CD4-positive, alpha-beta memory T cell (primary cell): ENCODE measurements at regions not wholly inside any gene's neighbourhood (a gene's known extent, or its start where the extent isn't known, plus 50 kb on each side); places are given as distances from the start of the nearest gene placed in this dataset.
"Not testable (repeated sequence)": the region's sequence is repeated elsewhere in the genome, so short reads cannot be mapped to it uniquely, and the experiment has no call there.

Source experiments
- CTCF ChIA-PET: fragments of 350-600 bp; sonication (Branson Sonifier 250); formaldehyde crosslinking; loops from one replicate; lab custom pipeline; 2021; ENCODE audit warnings: inconsistent platforms; ENCODE audit not compliant: partially characterized antibody; lab: Charles Lee
- POLR2A ChIA-PET: fragments of 350-600 bp; sonication (Branson Sonifier 250); formaldehyde crosslinking; loops from one replicate; lab custom pipeline; 2021; ENCODE audit not compliant: partially characterized antibody; lab: Charles Lee
- DNase-seq, 5 donors: peaks; one replicate each; pipeline versions ENCODE4 v3.0.0 to v3.0.0-alpha.2; 2020 to 2022; ENCODE audit warnings: mixed read lengths in 1 of 5
- H3K27ac ChIP-seq: one replicate; pipeline ENCODE4 v1.7.0; 2013; ENCODE audit warnings: low read depth, low read length
- H3K27me3 ChIP-seq: 2 replicates; pipeline ENCODE4 v1.7.0; 2013; ENCODE audit warnings: mild to moderate bottlenecking, low read length, moderate library complexity; ENCODE audit not compliant: insufficient read depth
- H3K36me3 ChIP-seq: 2 replicates; pipeline ENCODE4 v1.7.0; 2013; ENCODE audit warnings: mild to moderate bottlenecking, low read length, moderate library complexity; ENCODE audit not compliant: insufficient read depth
- H3K4me1 ChIP-seq: 2 replicates; pipeline ENCODE4 v1.7.0; 2013; ENCODE audit warnings: mild to moderate bottlenecking, low read length, moderate library complexity; ENCODE audit not compliant: insufficient read depth
- H3K4me3 ChIP-seq, 2 donors: one replicate each; pipeline ENCODE4 v1.7.0; 2013; ENCODE audit warnings: low read length in 2 of 2, mild to moderate bottlenecking in 1 of 2
- H3K9me3 ChIP-seq, 2 donors: one replicate each; pipeline ENCODE4 v1.7.0; 2013; ENCODE audit warnings: low read length in 2 of 2, control low read depth in 1 of 2; ENCODE audit not compliant: control insufficient read depth in 1 of 2
- H3K27ac Mint-ChIP-seq, 7 donors: one replicate each; pipeline ENCODE4 v1.8.0; 2020 to 2021; ENCODE audit warnings: mixed read lengths in 7 of 7, mild to moderate bottlenecking in 6 of 7, inconsistent platforms in 3 of 7, moderate library complexity in 3 of 7
- H3K27me3 Mint-ChIP-seq, 2 donors: one replicate each; pipeline ENCODE4 v1.8.0; 2020 to 2021; ENCODE audit warnings: mixed read lengths in 2 of 2
- H3K36me3 Mint-ChIP-seq, 2 donors: one replicate each; pipeline ENCODE4 v1.8.0; 2020 to 2021; ENCODE audit warnings: mixed read lengths in 2 of 2, inconsistent platforms in 1 of 2, mild to moderate bottlenecking in 1 of 2
- H3K4me1 Mint-ChIP-seq, 4 donors: one replicate each; pipeline ENCODE4 v1.8.0; 2020 to 2021; ENCODE audit warnings: mixed read lengths in 4 of 4, mild to moderate bottlenecking in 1 of 4
- H3K4me3 Mint-ChIP-seq, 8 donors: one replicate each; pipeline ENCODE4 v1.8.0; 2020 to 2021; ENCODE audit warnings: mixed read lengths in 8 of 8, mild to moderate bottlenecking in 7 of 8, moderate library complexity in 6 of 8, inconsistent platforms in 3 of 8
- H3K9me3 Mint-ChIP-seq, 8 donors: one replicate each; pipeline ENCODE4 v1.8.0; 2020 to 2021; ENCODE audit warnings: mixed read lengths in 8 of 8, mild to moderate bottlenecking in 5 of 8, inconsistent platforms in 3 of 8, moderate library complexity in 1 of 8
- intact Hi-C: fragments of 100-400 bp; cut with micrococcal nuclease; formaldehyde crosslinking; loops from one replicate; pipeline ENCODE4 v1.15.1; 2023

DNA sequence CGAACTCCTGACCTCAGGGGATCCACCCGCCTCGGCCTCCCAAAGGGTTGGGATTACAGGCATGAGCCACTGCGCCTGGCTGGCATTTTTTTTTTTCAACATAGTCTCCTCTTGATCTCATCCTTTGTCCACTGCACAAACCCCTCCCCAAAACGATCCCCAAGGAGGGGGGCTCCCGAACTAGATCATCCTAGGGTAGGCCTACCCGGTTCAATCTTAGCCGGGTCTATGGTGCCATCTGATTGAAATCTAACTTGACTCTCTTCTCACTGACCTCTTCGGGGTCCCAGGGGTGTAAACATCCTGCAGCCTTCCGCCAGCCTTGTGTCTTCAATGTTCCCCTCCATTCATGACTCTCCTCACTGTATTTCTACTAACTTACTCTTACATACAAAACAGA lies 140.5 kb upstream of the CRHR1 start:
- POLR2A ChIA-PET = no interaction called here
- no peak overlapping the region for H3K27ac ChIP-seq
- CTCF ChIA-PET = no interaction called here

DNA sequence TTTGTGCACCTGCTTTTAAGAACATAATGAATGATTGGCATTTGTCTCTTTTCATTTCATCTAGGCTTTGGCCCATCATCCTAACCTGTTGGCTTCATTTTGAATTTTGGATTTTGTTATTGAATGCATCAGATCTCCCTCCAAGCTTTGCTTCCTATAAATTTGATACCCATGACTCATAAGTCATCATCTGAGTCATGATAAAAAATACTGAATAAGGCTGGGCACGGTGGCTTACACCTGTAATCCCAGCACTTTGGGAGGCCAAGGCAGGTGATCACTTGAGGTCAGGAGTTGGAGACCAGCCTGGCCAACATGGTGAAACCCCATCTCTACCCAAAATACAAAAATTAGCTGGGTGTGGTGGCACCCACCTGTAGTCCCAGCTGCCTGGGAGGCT lies 139.5 kb upstream of the CRHR1 start:
- H3K4me3 Mint-ChIP-seq, H3K36me3 Mint-ChIP-seq, H3K9me3 Mint-ChIP-seq, H3K4me3 ChIP-seq, H3K36me3 ChIP-seq, H3K4me1 ChIP-seq, H3K9me3 ChIP-seq, H3K27ac ChIP-seq, POLR2A ChIA-PET, DNase-seq, H3K27me3 Mint-ChIP-seq, H3K27me3 ChIP-seq: not testable (repeated sequence)
- CTCF ChIA-PET = interaction anchor here (3.2 kb wide), 1 partner anchor 187 kb away, joined by 14 read pairs; no protein-coding TSS in a partner anchor
- Mint-ChIP-seq H3K4me1 (peaks cover 9 to 28% (median 18%) of the 10 kb centered on the region in 4 donors), H3K27ac (peak overlapping the region in 1 of 7 donors; percentile 46)
- intact Hi-C loops = loop anchor here (5.0 kb wide), 1 partner anchor 208 kb away; no protein-coding TSS in a partner anchor

More for the DNA sequence above, 140.5 kb upstream of the CRHR1 start:
- H3K27me3 ChIP-seq = no peaks in the 10 kb centered on the region
- H3K36me3 ChIP-seq = no peaks in the 10 kb centered on the region
- no peak for DNase-seq
- intact Hi-C loops = loop anchor here (5.0 kb wide), 1 partner anchor 209 kb away; no protein-coding TSS in a partner anchor
- H3K4me1 ChIP-seq = peaks cover 8% of the 10 kb centered on the region
- H3K4me1 Mint-ChIP-seq = peaks cover 9 to 28% (median 18%) of the 10 kb centered on the region in 4 donors
- no peaks in the 10 kb centered on the region for H3K9me3 ChIP-seq
- H3K27ac Mint-ChIP-seq = peak overlapping the region in 1 of 7 donors; percentile 13
- peaks cover 3 to 4% of the 10 kb centered on the region in 2 donors for H3K36me3 Mint-ChIP-seq
- no peak overlapping the region for H3K4me3 ChIP-seq
- H3K27me3 Mint-ChIP-seq = no peaks in the 10 kb centered on the region
- H3K4me3 Mint-ChIP-seq = no peak overlapping the region
- no peaks in the 10 kb centered on the region for H3K9me3 Mint-ChIP-seq

DNA sequence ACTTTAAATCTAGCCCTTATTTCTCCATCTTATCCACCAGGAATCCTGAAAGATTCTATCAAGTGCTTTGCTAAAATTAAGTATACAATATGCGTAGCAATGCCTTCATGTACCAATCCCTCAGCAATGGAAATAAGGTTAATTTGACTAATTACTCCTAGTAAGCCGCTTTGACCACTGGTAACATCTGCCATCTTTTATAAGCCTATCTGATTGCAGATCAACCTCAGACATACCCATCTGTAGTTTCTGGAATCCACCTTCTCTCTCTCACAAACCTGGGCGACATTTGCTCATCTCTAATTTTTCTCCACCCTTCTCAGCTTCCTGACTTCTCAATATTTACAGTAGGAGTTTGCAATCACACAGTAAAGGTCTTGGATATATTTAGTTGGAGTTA lies 138.8 kb upstream of the CRHR1 start:
- intact Hi-C loops = no loop called here
- no peaks in the 10 kb centered on the region for H3K9me3 ChIP-seq
- peaks cover 0 to 2% of the 10 kb centered on the region in 2 donors for H3K27me3 Mint-ChIP-seq
- no peak overlapping the region for H3K4me3 ChIP-seq
- peaks cover 8% of the 10 kb centered on the region for H3K4me1 ChIP-seq
- H3K4me3 Mint-ChIP-seq = no peak overlapping the region
- H3K36me3 ChIP-seq = no peaks in the 10 kb centered on the region
- H3K27me3 ChIP-seq = no peaks in the 10 kb centered on the region
- peaks cover 0 to under 1% of the 10 kb centered on the region in 2 donors for H3K36me3 Mint-ChIP-seq
- no peaks in the 10 kb centered on the region for H3K9me3 Mint-ChIP-seq
- peaks cover 5 to 23% (median 15%) of the 10 kb centered on the region in 4 donors for H3K4me1 Mint-ChIP-seq
- POLR2A ChIA-PET = no interaction called here
- CTCF ChIA-PET = interaction anchor here (1.1 to 3.2 kb wide), 2 partner anchors 10 to 186 kb away, joined by 4 to 14 read pairs; no protein-coding TSS in a partner anchor
- DNase-seq = no peak
- H3K27ac ChIP-seq = no peak overlapping the region
- H3K27ac Mint-ChIP-seq = no peak overlapping the region

DNA sequence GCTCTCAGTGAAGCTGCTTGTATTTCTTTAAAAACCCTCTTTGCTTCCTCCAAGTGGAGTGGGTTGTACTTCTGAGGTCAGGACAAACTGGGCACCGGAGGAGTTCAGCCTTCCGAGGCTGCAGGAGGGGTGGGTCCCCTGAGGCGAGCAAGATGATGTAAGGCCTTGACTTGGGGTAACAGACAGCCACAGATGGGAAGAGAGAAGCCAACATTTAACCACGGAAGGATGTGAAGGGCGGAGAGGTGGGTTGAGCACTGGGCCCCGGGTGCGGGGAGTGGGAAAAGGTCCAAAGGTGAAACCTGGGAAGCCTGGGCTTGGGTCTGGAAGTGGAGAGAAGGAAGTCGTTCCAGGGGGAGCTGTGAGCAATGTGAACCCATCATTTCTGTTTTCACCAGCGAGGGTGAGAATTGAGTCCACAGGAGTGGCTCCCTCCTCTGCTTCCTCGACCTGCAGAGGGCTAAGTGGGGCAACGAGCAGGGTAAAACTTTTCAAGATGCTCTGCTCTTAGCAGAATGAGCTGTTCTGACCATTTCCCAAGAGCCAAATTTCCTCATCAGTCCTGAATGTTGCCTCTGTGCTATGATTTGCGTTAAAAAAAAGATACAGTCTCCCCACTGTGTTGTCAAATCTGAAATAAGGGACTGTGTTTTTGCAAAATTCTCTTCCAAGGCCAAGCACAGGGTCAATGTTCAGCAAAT lies 137.7 kb upstream of the CRHR1 start:
- peaks cover 8% of the 10 kb centered on the region for H3K4me1 ChIP-seq
- ChIA-PET CTCF (interaction anchor here (1.1 to 3.2 kb wide), 2 partner anchors 11 to 185 kb away, joined by 4 to 14 read pairs; no protein-coding TSS in a partner anchor), POLR2A (no interaction called here)
- H3K9me3 Mint-ChIP-seq = no peaks in the 10 kb centered on the region
- H3K27ac ChIP-seq = no peak overlapping the region
- peak overlapping the region in 1 of 7 donors; percentile 0 for H3K27ac Mint-ChIP-seq
- no peak overlapping the region for H3K4me3 ChIP-seq
- H3K9me3 ChIP-seq = no peaks in the 10 kb centered on the region
- H3K36me3 ChIP-seq = no peaks in the 10 kb centered on the region
- peaks cover 0 to 2% of the 10 kb centered on the region in 2 donors for H3K27me3 Mint-ChIP-seq
- H3K36me3 Mint-ChIP-seq = no peaks in the 10 kb centered on the region
- peaks cover 4 to 19% (median 11%) of the 10 kb centered on the region in 4 donors for H3K4me1 Mint-ChIP-seq
- H3K4me3 Mint-ChIP-seq = peak overlapping the region in 2 of 8 donors; percentile 47 to 60
- no peak for DNase-seq
- H3K27me3 ChIP-seq = no peaks in the 10 kb centered on the region
- intact Hi-C loops = no loop called here

DNA sequence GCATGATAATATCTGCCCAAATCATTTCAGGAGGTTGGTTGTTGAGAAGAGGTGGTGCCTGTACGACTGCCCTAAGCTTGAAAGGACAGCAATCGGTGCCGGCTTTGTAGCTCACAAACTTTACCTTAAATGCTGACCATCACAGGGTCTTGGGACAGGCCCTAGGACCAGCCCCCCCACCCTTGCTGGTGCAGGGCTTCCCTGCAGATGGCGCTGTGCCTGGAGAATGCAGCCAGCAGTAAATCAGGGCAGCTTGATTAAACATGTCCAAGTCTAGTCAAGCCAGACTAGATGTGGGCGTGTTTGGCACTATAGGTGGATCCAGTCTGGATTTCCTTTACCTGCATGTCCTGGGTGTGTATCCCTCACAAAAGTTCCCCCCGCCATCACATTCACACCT lies 135.5 kb upstream of the CRHR1 start:
- POLR2A ChIA-PET = no interaction called here
- Histone ChIP-seq H3K9me3 (no peaks in the 10 kb centered on the region), H3K27ac (no peak overlapping the region), H3K4me3 (no peak overlapping the region), H3K27me3 (no peaks in the 10 kb centered on the region), H3K4me1 (peaks cover 8% of the 10 kb centered on the region), H3K36me3 (no peaks in the 10 kb centered on the region)
- CTCF ChIA-PET = interaction anchor here (1.2 to 2.0 kb wide), 3 partner anchors 8 to 186 kb away, joined by 4 to 5 read pairs (median 5); no protein-coding TSS in a partner anchor
- Mint-ChIP-seq H3K4me1 (peaks cover 4 to 19% (median 11%) of the 10 kb centered on the region in 4 donors), H3K9me3 (no peaks in the 10 kb centered on the region), H3K27me3 (peaks cover 0 to 2% of the 10 kb centered on the region in 2 donors), H3K27ac (no peak overlapping the region), H3K4me3 (no peak overlapping the region), H3K36me3 (peaks cover 0 to 3% of the 10 kb centered on the region in 2 donors)
- intact Hi-C loops = no loop called here
- no peak for DNase-seq

DNA sequence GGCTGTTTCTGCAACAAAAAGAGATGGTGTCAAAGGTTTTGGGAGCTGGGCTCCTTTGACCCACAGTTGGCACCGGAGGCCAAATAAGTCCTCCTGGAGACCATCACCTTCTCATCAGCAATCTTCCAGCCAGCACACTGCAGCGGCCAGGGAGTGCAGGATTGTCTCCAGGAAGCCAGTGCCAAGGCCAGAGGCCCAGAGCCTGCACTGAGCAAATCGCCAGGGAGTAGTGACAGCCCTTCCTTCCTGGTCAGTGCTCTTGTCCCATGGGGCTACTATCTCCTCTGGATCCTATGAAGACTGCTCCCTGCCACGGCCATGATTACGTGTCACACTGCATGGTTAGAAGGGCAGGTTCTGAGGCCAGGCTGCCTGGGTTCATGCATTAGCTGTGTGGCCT lies 134.3 kb upstream of the CRHR1 start:
- H3K36me3 ChIP-seq = no peaks in the 10 kb centered on the region
- intact Hi-C loops = no loop called here
- ChIA-PET POLR2A (no interaction called here), CTCF (no interaction called here)
- Mint-ChIP-seq H3K4me3 (no peak overlapping the region), H3K27ac (no peak overlapping the region), H3K27me3 (peaks cover 0 to 2% of the 10 kb centered on the region in 2 donors), H3K36me3 (peaks cover 0 to 3% of the 10 kb centered on the region in 2 donors), H3K9me3 (no peaks in the 10 kb centered on the region), H3K4me1 (peaks cover 4 to 19% (median 11%) of the 10 kb centered on the region in 4 donors)
- H3K27me3 ChIP-seq = no peaks in the 10 kb centered on the region
- no peak overlapping the region for H3K4me3 ChIP-seq
- peaks cover 8% of the 10 kb centered on the region for H3K4me1 ChIP-seq
- no peak for DNase-seq
- H3K27ac ChIP-seq = no peak overlapping the region
- H3K9me3 ChIP-seq = no peaks in the 10 kb centered on the region

DNA sequence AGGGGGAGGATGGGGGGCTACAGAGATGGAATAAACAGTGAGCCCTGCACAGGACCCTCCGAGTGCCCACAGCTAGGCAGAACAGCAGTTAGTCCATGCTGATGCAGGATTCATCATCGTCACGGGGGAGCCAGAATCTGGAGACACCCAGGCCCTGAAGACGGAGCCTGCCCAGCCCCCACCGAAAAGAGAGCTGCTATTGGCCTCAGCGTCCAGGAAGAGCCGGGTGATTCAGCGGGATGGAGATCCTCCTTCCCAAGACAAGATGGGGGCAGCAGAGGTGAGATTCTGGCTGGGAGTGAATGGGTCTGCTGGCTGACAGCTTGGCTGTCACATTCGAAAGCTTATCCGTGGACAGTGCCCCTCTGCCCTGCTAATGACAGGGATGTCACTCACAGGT lies 133.6 kb upstream of the CRHR1 start:
- Mint-ChIP-seq H3K27ac (no peak overlapping the region), H3K36me3 (peaks cover 0 to 3% of the 10 kb centered on the region in 2 donors), H3K4me1 (peaks cover 4 to 19% (median 11%) of the 10 kb centered on the region in 4 donors), H3K9me3 (no peaks in the 10 kb centered on the region), H3K27me3 (peaks cover 0 to 4% of the 10 kb centered on the region in 2 donors), H3K4me3 (no peak overlapping the region)
- H3K9me3 ChIP-seq = no peaks in the 10 kb centered on the region
- H3K27ac ChIP-seq = no peak overlapping the region
- no peaks in the 10 kb centered on the region for H3K36me3 ChIP-seq
- H3K4me3 ChIP-seq = no peak overlapping the region
- no peak for DNase-seq
- no peaks in the 10 kb centered on the region for H3K27me3 ChIP-seq
- CTCF ChIA-PET = no interaction called here
- intact Hi-C loops = no loop called here
- POLR2A ChIA-PET = no interaction called here
- H3K4me1 ChIP-seq = peaks cover 8% of the 10 kb centered on the region
